DND-41 (cell line): ENCODE measurements at regions not wholly inside any gene's neighbourhood (a gene's known extent, or its start where the extent isn't known, plus 50 kb on each side); places are given as distances from the start of the nearest gene placed in this dataset.

Experiments
- EZH2 ChIP-seq: IDR thresholded peaks from 3 replicates; pipeline ENCODE4 v1.6.1; 2012; ENCODE audit warnings: borderline replicate concordance, low read depth, mild to moderate bottlenecking, moderate library complexity, low read length, inconsistent platforms; ENCODE audit not compliant: severe bottlenecking
- TF ChIP-seq, protein P1 (sequence below): IDR thresholded peaks from 2 replicates; pipeline ENCODE4 v1.5.1; 2012; ENCODE audit warnings: borderline replicate concordance, low read length, moderate library complexity, mild to moderate bottlenecking; ENCODE audit not compliant: poor library complexity, severe bottlenecking; ENCODE audit errors: extremely low read depth

DNA sequence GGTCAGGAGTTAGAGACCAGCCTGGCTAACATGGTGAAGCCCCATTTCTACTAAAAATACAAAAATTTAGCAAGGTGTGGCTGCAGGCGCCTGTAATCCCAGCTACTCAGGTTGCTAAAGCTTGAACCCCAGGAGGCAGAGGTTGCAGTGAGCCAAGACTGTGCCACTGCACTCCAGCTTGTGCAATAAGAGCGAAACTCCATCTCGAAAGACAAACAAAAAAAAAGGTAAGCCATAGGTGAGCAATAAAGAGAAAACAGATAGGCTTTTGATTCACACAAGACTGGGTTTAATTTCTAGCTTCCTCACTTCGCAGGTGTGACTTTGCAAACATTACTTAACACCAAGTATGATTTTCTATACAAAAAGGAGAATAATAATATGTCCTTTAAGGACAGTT lies 72.3 kb upstream of the ACBD5 start:
- TF ChIP-seq, protein P1, sequence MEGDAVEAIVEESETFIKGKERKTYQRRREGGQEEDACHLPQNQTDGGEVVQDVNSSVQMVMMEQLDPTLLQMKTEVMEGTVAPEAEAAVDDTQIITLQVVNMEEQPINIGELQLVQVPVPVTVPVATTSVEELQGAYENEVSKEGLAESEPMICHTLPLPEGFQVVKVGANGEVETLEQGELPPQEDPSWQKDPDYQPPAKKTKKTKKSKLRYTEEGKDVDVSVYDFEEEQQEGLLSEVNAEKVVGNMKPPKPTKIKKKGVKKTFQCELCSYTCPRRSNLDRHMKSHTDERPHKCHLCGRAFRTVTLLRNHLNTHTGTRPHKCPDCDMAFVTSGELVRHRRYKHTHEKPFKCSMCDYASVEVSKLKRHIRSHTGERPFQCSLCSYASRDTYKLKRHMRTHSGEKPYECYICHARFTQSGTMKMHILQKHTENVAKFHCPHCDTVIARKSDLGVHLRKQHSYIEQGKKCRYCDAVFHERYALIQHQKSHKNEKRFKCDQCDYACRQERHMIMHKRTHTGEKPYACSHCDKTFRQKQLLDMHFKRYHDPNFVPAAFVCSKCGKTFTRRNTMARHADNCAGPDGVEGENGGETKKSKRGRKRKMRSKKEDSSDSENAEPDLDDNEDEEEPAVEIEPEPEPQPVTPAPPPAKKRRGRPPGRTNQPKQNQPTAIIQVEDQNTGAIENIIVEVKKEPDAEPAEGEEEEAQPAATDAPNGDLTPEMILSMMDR: no peak
- no peak for TF ChIP-seq EZH2
